ENCODE measurements at regions not wholly inside any gene's neighbourhood (a gene's known extent, or its start where the extent isn't known, plus 50 kb on each side); places are given as distances from the start of the nearest gene placed in this dataset.

DNA sequence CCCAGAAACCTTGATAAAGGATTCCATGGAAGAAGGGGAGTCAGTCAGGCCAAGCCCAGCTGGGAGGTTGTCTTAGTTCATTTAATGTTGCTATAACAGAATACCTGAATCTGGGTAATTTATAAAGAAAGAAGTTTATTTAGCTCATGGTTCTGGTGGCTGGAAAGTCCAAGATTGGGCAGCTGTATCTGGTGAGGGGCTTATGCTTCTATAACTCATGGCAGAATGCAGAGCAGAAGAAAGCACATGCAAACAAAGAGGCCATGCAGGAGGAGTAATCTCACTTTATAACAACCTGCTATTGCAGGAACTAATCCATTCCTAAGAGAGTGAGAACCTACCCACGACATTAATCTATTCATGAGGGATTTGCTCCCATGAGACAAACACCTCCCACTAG is 54.2 kb upstream of the ANKRD1 start:
- no TSS peak for BruUV-seq (replicated peaks)

DNA sequence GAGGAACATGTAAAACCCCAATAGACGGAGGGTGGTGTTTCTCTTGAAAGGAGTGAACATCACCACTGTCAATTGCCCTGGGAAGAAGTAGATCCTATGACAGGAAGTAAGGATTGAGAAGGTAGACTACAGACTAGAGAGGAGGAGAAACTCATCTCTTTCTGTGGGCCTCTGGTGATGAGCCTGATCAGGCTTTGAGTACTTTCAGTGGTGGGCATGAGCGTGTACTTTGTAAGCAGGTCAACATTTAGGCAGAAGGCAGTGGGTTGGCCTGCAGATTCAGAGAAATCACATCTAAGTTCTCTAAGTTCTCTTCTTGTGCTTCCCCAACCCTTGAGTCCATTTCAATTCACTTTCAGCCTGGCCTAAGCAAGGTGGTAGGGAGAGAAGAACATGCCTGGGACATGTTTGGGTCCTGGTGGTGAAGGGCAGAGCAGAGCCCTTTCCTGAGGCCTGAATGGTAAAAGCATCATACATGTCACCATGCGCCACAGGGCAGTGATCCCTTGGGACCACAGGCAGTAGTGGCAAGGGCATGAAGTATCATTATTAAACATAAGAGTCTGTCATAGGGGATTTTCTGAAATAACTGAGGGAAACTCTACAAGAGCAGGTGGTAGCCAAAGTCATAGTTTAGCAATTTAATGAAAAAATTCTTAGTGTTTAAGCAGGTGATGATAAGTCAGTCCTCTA is 56.4 kb upstream of the ANKRD1 start:
- ChIA-PET CTCF (no interaction called here), POLR2A (ENCODE audit: low non-redundant PET) (no interaction called here)
- H3K36me3 ChIP-seq (ENCODE audit: insufficient read depth, low read length, poor library complexity, severe bottlenecking) = no peaks in the 10 kb centered on the region
- H3K27ac ChIP-seq (ENCODE audit: low read depth, low read length, poor library complexity, severe bottlenecking) = no peak overlapping the region
- no peak for DNase-seq (ENCODE audit: low spot score)
- intact Hi-C loops (cut with micrococcal nuclease; ENCODE audit: unreplicated experiment) = no loop called here
- TF ChIP-seq EZH2 (IDR thresholded peaks at IDR 0.05; ENCODE audit: borderline replicate concordance, low read depth, low read length, poor library complexity, severe bottlenecking) (no peak), CTCF (conservative IDR thresholded peaks at IDR 0.05; ENCODE audit: low read depth, low read length) (no peak)
- no peak overlapping the region for H3K4me3 ChIP-seq (ENCODE audit: low read depth, low read length, poor library complexity, severe bottlenecking)
- no peaks in the 10 kb centered on the region for H3K9me3 ChIP-seq (ENCODE audit: low read depth, low read length, poor library complexity, severe bottlenecking)
- no TSS peak for BruUV-seq (replicated peaks)
- H3K4me1 ChIP-seq (ENCODE audit: insufficient read depth, low read length, poor library complexity, severe bottlenecking) = no peaks in the 10 kb centered on the region
- H3K27me3 ChIP-seq (replicated peaks; ENCODE audit: insufficient read depth, low read depth, low read length, poor library complexity) = no peaks in the 10 kb centered on the region

More for the DNA sequence above, 54.2 kb upstream of the ANKRD1 start:
- DNase-seq (ENCODE audit: low spot score) = no peak
- H3K4me1 ChIP-seq (ENCODE audit: insufficient read depth, low read length, poor library complexity, severe bottlenecking) = no peaks in the 10 kb centered on the region
- no peaks in the 10 kb centered on the region for H3K27me3 ChIP-seq (replicated peaks; ENCODE audit: insufficient read depth, low read depth, low read length, poor library complexity)
- no peak overlapping the region for H3K4me3 ChIP-seq (ENCODE audit: low read depth, low read length, poor library complexity, severe bottlenecking)
- no peak for TF ChIP-seq CTCF (conservative IDR thresholded peaks at IDR 0.05; ENCODE audit: low read depth, low read length)
- TF ChIP-seq EZH2 (IDR thresholded peaks at IDR 0.05; ENCODE audit: borderline replicate concordance, low read depth, low read length, poor library complexity, severe bottlenecking) = no peak
- ChIA-PET POLR2A (ENCODE audit: low non-redundant PET) (no interaction called here), CTCF (no interaction called here)
- no peak overlapping the region for H3K27ac ChIP-seq (ENCODE audit: low read depth, low read length, poor library complexity, severe bottlenecking)
- no peaks in the 10 kb centered on the region for H3K9me3 ChIP-seq (ENCODE audit: low read depth, low read length, poor library complexity, severe bottlenecking)
- intact Hi-C loops (cut with micrococcal nuclease; ENCODE audit: unreplicated experiment) = no loop called here
- no peaks in the 10 kb centered on the region for H3K36me3 ChIP-seq (ENCODE audit: insufficient read depth, low read length, poor library complexity, severe bottlenecking)

DNA sequence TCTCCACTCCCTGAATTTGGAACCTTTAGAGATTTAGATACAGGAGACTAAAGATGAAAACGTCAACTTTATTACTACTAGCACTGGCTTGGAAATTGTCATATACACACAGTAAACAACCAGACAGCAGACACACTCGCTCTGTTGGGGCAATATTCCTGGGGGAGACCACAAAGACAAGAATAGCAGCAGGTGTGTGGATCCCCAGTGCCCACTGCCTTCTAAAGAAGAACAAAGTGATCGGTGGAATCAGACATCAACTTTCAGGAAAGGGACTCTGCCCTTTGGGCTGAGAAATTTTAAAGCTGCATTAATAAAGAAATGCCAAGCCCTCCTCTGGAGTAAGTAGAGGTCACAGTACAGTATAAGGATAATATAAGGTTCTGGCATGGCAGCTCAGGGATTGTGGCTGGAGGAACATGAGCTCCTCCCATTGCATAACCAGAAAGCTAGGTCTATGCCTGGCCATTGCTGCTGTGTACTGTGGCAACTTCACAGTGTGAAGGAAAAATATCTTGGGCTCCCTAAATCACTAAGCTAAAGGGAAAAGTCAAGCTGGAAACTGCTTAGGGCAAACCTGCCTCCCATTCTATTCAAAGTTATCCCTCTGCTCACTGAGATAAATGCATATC is 57.1 kb upstream of the ANKRD1 start:
- no peak for DNase-seq (ENCODE audit: low spot score)
- Histone ChIP-seq H3K27ac (ENCODE audit: low read depth, low read length, poor library complexity, severe bottlenecking) (no peak overlapping the region), H3K27me3 (replicated peaks; ENCODE audit: insufficient read depth, low read depth, low read length, poor library complexity) (no peaks in the 10 kb centered on the region), H3K4me1 (ENCODE audit: insufficient read depth, low read length, poor library complexity, severe bottlenecking) (no peaks in the 10 kb centered on the region), H3K4me3 (ENCODE audit: low read depth, low read length, poor library complexity, severe bottlenecking) (no peak overlapping the region), H3K36me3 (ENCODE audit: insufficient read depth, low read length, poor library complexity, severe bottlenecking) (no peaks in the 10 kb centered on the region), H3K9me3 (ENCODE audit: low read depth, low read length, poor library complexity, severe bottlenecking) (no peaks in the 10 kb centered on the region)
- ChIA-PET POLR2A (ENCODE audit: low non-redundant PET) (no interaction called here), CTCF (no interaction called here)
- no TSS peak for BruUV-seq (replicated peaks)
- TF ChIP-seq EZH2 (IDR thresholded peaks at IDR 0.05; ENCODE audit: borderline replicate concordance, low read depth, low read length, poor library complexity, severe bottlenecking) = no peak
- no peak for TF ChIP-seq CTCF (conservative IDR thresholded peaks at IDR 0.05; ENCODE audit: low read depth, low read length)
- intact Hi-C loops (cut with micrococcal nuclease; ENCODE audit: unreplicated experiment) = no loop called here

Measured in A673 (cell line).